ENCODE measurements at regions not wholly inside any gene's neighbourhood (a gene's known extent, or its start where the extent isn't known, plus 50 kb on each side); places are given as distances from the start of the nearest gene placed in this dataset.

DNA sequence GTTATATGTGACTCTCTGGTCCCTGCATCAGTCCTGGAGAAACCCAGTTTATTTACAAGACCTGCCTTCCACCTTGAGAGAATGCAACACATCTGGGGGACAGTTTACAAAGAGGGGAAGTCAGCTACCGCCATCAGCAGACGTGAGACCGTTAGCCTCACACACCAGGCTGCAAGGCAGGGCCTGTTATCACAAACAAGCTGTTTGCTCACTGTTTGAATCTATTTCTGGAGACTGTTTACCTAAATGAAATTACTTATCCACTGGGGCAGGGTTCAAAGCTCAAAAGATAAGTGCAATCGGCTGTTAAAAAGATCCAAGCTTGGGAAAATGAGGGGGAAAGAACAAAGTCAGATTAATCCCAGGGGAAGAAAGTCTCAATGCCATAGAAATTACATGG lies 134.4 kb downstream of the ZNF281 start:
- TF ChIP-seq CTCF (IDR thresholded peaks at IDR 0.05 in 8 of 11, conservative IDR thresholded peaks at IDR 0.05 in 3 of 11) (no peak), POLR2AphosphoS5 (IDR thresholded peaks at IDR 0.05) (no peak), POLR2A (IDR thresholded peaks at IDR 0.05) (no peak)
